ENCODE measurements at regions not wholly inside any gene's neighbourhood (a gene's known extent, or its start where the extent isn't known, plus 50 kb on each side); places are given as distances from the start of the nearest gene placed in this dataset.

- no peak for TF ChIP-seq EZH2 (IDR thresholded peaks at IDR 0.05)
- no peak for TF ChIP-seq POLR2AphosphoS5 (IDR thresholded peaks at IDR 0.05; ENCODE audit: borderline replicate concordance, low read depth, low read length)
- no peak for TF ChIP-seq FOXP2 (optimal IDR thresholded peaks at IDR 0.05; ENCODE audit: control extremely low read depth, extremely low read length, insufficient read depth)
These were observed 303.8 kb downstream of the TDRD15 start for GRCh38 chr2:21427606-21428005.

Measured in SK-N-MC (cell line).